H1 (cell line): ENCODE measurements at regions not wholly inside any gene's neighbourhood (a gene's known extent, or its start where the extent isn't known, plus 50 kb on each side); places are given as distances from the start of the nearest gene placed in this dataset.

Experiments used
- CHD2 ChIP-seq: IDR thresholded peaks from 2 replicates; pipeline ENCODE4 v1.6.1; 2012; ENCODE audit warnings: low read length, improper control_type of control experiment
- EP300 ChIP-seq, 2 experiments: IDR thresholded peaks; 1 replicate in 1 of 2; 2 replicates in 1 of 2; pipeline ENCODE4 v1.6.1; 2011 to 2012; ENCODE audit warnings: low read depth in 2 of 2, low read length in 2 of 2, mild to moderate bottlenecking in 2 of 2, borderline replicate concordance in 1 of 2, inconsistent platforms in 1 of 2, moderate library complexity in 1 of 2
- POLR2A ChIP-seq, 2 experiments: IDR thresholded peaks; 1 replicate in 1 of 2; 2 replicates in 1 of 2; pipeline ENCODE4 v1.6.1; 2011; ENCODE audit warnings: low read depth in 2 of 2, low read length in 2 of 2, mild to moderate bottlenecking in 2 of 2; ENCODE audit errors: control extremely low read depth in 1 of 2
- POLR2AphosphoS5 ChIP-seq: IDR thresholded peaks from 2 replicates; pipeline ENCODE4 v1.6.1; 2011; ENCODE audit warnings: low read depth, low read length
- TAF1 ChIP-seq: IDR thresholded peaks from 2 replicates; pipeline ENCODE4 v1.6.1; 2011; ENCODE audit warnings: mild to moderate bottlenecking, low read depth, low read length
- TF ChIP-seq, protein P1 (sequence below), 3 experiments: IDR thresholded peaks; 1 replicate in 2 of 3; 2 replicates in 1 of 3; pipeline versions ENCODE4 v1.5.1 to v1.6.1; 2011; ENCODE audit warnings: low read length in 3 of 3, mild to moderate bottlenecking in 3 of 3, inconsistent platforms in 2 of 3, low read depth in 1 of 3, moderate library complexity in 1 of 3; ENCODE audit not compliant: insufficient read depth in 1 of 3; ENCODE audit errors: control extremely low read depth in 1 of 3

GRCh38 chr4:43959976-43960375 is 488.6 kb downstream of the KCTD8 start:
- TF ChIP-seq EP300 (IDR thresholded peaks at IDR 0.05; ENCODE audit: borderline replicate concordance in 1 of 2, low read depth in 2 of 2, low read length in 2 of 2) (no peak), POLR2A (IDR thresholded peaks at IDR 0.05; ENCODE audit: control extremely low read depth in 1 of 2, low read depth in 2 of 2, low read length in 2 of 2) (no peak), TAF1 (no peak), CHD2 (no peak), POLR2AphosphoS5 (no peak)
- TF ChIP-seq, protein P1, sequence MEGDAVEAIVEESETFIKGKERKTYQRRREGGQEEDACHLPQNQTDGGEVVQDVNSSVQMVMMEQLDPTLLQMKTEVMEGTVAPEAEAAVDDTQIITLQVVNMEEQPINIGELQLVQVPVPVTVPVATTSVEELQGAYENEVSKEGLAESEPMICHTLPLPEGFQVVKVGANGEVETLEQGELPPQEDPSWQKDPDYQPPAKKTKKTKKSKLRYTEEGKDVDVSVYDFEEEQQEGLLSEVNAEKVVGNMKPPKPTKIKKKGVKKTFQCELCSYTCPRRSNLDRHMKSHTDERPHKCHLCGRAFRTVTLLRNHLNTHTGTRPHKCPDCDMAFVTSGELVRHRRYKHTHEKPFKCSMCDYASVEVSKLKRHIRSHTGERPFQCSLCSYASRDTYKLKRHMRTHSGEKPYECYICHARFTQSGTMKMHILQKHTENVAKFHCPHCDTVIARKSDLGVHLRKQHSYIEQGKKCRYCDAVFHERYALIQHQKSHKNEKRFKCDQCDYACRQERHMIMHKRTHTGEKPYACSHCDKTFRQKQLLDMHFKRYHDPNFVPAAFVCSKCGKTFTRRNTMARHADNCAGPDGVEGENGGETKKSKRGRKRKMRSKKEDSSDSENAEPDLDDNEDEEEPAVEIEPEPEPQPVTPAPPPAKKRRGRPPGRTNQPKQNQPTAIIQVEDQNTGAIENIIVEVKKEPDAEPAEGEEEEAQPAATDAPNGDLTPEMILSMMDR (IDR thresholded peaks at IDR 0.05; ENCODE audit: control extremely low read depth in 1 of 3, insufficient read depth in 1 of 3, low read depth in 1 of 3, low read length in 3 of 3) = no peak
